Naive thymus-derived CD4-positive, alpha-beta T cell (primary cell): ENCODE measurements at regions not wholly inside any gene's neighbourhood (a gene's known extent, or its start where the extent isn't known, plus 50 kb on each side); places are given as distances from the start of the nearest gene placed in this dataset.
"Not testable (repeated sequence)": the region's sequence is repeated elsewhere in the genome, so short reads cannot be mapped to it uniquely, and the experiment has no call there.

Experiments
- ATAC-seq: fragments of 150-1000 bp; cut with Tn5 transposase; 2 replicates; pipeline ENCODE4 v1.10.0; 2021; ENCODE audit warnings: mild to moderate bottlenecking, moderate library complexity
- CTCF ChIA-PET: fragments of 350-600 bp; sonication (Branson Sonifier 250); formaldehyde crosslinking; loops from one replicate; lab custom pipeline; 2021; ENCODE audit warnings: antibody characterized with exemption; lab: Charles Lee
- POLR2A ChIA-PET: fragments of 350-600 bp; sonication (Branson Sonifier 250); formaldehyde crosslinking; loops from one replicate; lab custom pipeline; 2021; ENCODE audit warnings: antibody characterized with exemption, inconsistent platforms; lab: Charles Lee
- DNase-seq, 9 donors: peaks; one replicate each; pipeline versions ENCODE4 v3.0.0 to v3.0.0-alpha.2; 2020 to 2022; ENCODE audit warnings: mixed read lengths in 1 of 9
- H3K27ac ChIP-seq: one replicate; pipeline ENCODE4 v1.7.0; 2013; ENCODE audit warnings: mild to moderate bottlenecking, low read depth, low read length, moderate library complexity
- H3K27me3 ChIP-seq, 2 donors: one replicate each; pipeline ENCODE4 v1.7.0; 2013; ENCODE audit warnings: low read length in 2 of 2, mild to moderate bottlenecking in 2 of 2, moderate library complexity in 2 of 2; ENCODE audit not compliant: control insufficient read depth in 2 of 2, insufficient read depth in 2 of 2
- H3K36me3 ChIP-seq, 3 experiments: 1 replicate in 2 of 3; 2 replicates in 1 of 3; pipeline ENCODE4 v1.7.0; 2013; ENCODE audit warnings: low read length in 3 of 3, mild to moderate bottlenecking in 3 of 3, moderate library complexity in 1 of 3; ENCODE audit not compliant: insufficient read depth in 3 of 3, control insufficient read depth in 2 of 3
- H3K4me1 ChIP-seq, 2 donors: one replicate each; pipeline ENCODE4 v1.7.0; 2013; ENCODE audit warnings: low read length in 2 of 2, mild to moderate bottlenecking in 2 of 2, moderate library complexity in 1 of 2; ENCODE audit not compliant: control insufficient read depth in 2 of 2, insufficient read depth in 2 of 2
- H3K4me3 ChIP-seq: 2 replicates; pipeline ENCODE4 v1.7.0; 2013; ENCODE audit warnings: mild to moderate bottlenecking, low read length
- H3K9me3 ChIP-seq, 3 experiments: 1 replicate in 2 of 3; 2 replicates in 1 of 3; pipeline ENCODE4 v1.7.0; 2013; ENCODE audit warnings: low read length in 3 of 3; ENCODE audit not compliant: control insufficient read depth in 2 of 3
- H3K27ac Mint-ChIP-seq, 9 donors: one replicate each; pipeline ENCODE4 v1.8.0; 2020 to 2022; ENCODE audit warnings: mixed read lengths in 9 of 9, mild to moderate bottlenecking in 8 of 9, moderate library complexity in 5 of 9, inconsistent platforms in 2 of 9
- H3K27me3 Mint-ChIP-seq, 5 donors: one replicate each; pipeline ENCODE4 v1.8.0; 2021 to 2022; ENCODE audit warnings: mixed read lengths in 5 of 5, mild to moderate bottlenecking in 1 of 5
- H3K36me3 Mint-ChIP-seq, 5 donors: one replicate each; pipeline ENCODE4 v1.8.0; 2020 to 2022; ENCODE audit warnings: mixed read lengths in 5 of 5, mild to moderate bottlenecking in 3 of 5, inconsistent platforms in 1 of 5
- H3K4me1 Mint-ChIP-seq, 7 donors: one replicate each; pipeline ENCODE4 v1.8.0; 2020 to 2022; ENCODE audit warnings: mixed read lengths in 7 of 7, mild to moderate bottlenecking in 3 of 7, inconsistent platforms in 1 of 7
- H3K4me3 Mint-ChIP-seq, 10 donors: one replicate each; pipeline ENCODE4 v1.8.0; 2020 to 2022; ENCODE audit warnings: mild to moderate bottlenecking in 10 of 10, mixed read lengths in 10 of 10, moderate library complexity in 6 of 10, inconsistent platforms in 2 of 10
- H3K9me3 Mint-ChIP-seq, 11 donors: one replicate each; pipeline ENCODE4 v1.8.0; 2020 to 2022; ENCODE audit warnings: mixed read lengths in 11 of 11, mild to moderate bottlenecking in 4 of 11, inconsistent platforms in 1 of 11, moderate library complexity in 1 of 11
- intact Hi-C, 2 donors: fragments of 100-400 bp; cut with micrococcal nuclease; formaldehyde crosslinking; loops; one replicate each; pipeline ENCODE4 v1.15.1; 2023

- Mint-ChIP-seq H3K9me3 (peaks cover 0 to 15% (median 3%) of the 10 kb centered on the region in 11 donors), H3K4me3 (no peak overlapping the region), H3K27me3 (no peaks in the 10 kb centered on the region), H3K4me1 (no peaks in the 10 kb centered on the region), H3K36me3 (no peaks in the 10 kb centered on the region), H3K27ac (no peak overlapping the region)
- ATAC-seq: no peak
- Histone ChIP-seq H3K4me1 (no peaks in the 10 kb centered on the region), H3K4me3 (no peak overlapping the region), H3K27me3 (no peaks in the 10 kb centered on the region), H3K9me3 (no peaks in the 10 kb centered on the region), H3K27ac (no peak overlapping the region), H3K36me3 (no peaks in the 10 kb centered on the region)
- POLR2A ChIA-PET: no interaction called here
- CTCF ChIA-PET: no interaction called here
- intact Hi-C loops: no loop called here
- DNase-seq: no peak
These were observed 1257.0 kb upstream of the GYPC start for GRCh38 chr2:125398738-125399524.

- Mint-ChIP-seq H3K4me3 (no peak overlapping the region), H3K27ac (no peak overlapping the region), H3K9me3 (peaks cover 0 to 10% (median 2%) of the 10 kb centered on the region in 11 donors), H3K27me3 (no peaks in the 10 kb centered on the region), H3K36me3 (no peaks in the 10 kb centered on the region), H3K4me1 (no peaks in the 10 kb centered on the region)
- ATAC-seq (no peak), DNase-seq (no peak)
- Histone ChIP-seq H3K36me3 (no peaks in the 10 kb centered on the region), H3K4me3 (no peak overlapping the region), H3K4me1 (no peaks in the 10 kb centered on the region), H3K27me3 (no peaks in the 10 kb centered on the region), H3K27ac (no peak overlapping the region), H3K9me3 (no peaks in the 10 kb centered on the region)
- intact Hi-C loops: no loop called here
- ChIA-PET POLR2A (no interaction called here), CTCF (no interaction called here)
These were observed 1250.1 kb upstream of the GYPC start for GRCh38 chr2:125405816-125406215.

- DNase-seq (no peak), ATAC-seq (no peak)
- no peak overlapping the region for H3K4me3 ChIP-seq
- H3K36me3 ChIP-seq: no peaks in the 10 kb centered on the region
- no peak overlapping the region for H3K4me3 Mint-ChIP-seq
- no peaks in the 10 kb centered on the region for H3K9me3 ChIP-seq
- no peak overlapping the region for H3K27ac Mint-ChIP-seq
- H3K4me1 Mint-ChIP-seq: no peaks in the 10 kb centered on the region
- H3K36me3 Mint-ChIP-seq: no peaks in the 10 kb centered on the region
- peaks cover 0 to 7% (median 0%) of the 10 kb centered on the region in 11 donors for H3K9me3 Mint-ChIP-seq
- ChIA-PET CTCF (no interaction called here), POLR2A (no interaction called here)
- no peaks in the 10 kb centered on the region for H3K27me3 ChIP-seq
- H3K27ac ChIP-seq: no peak overlapping the region
- intact Hi-C loops: no loop called here
- no peaks in the 10 kb centered on the region for H3K4me1 ChIP-seq
- H3K27me3 Mint-ChIP-seq: no peaks in the 10 kb centered on the region
These were observed 1247.0 kb upstream of the GYPC start for GRCh38 chr2:125408874-125409538.

- Histone ChIP-seq H3K9me3 (no peaks in the 10 kb centered on the region), H3K27me3 (no peaks in the 10 kb centered on the region), H3K36me3 (no peaks in the 10 kb centered on the region), H3K4me3 (no peak overlapping the region), H3K27ac (no peak overlapping the region), H3K4me1 (no peaks in the 10 kb centered on the region)
- intact Hi-C loops: no loop called here
- no peaks in the 10 kb centered on the region for H3K27me3 Mint-ChIP-seq
- H3K4me1 Mint-ChIP-seq: no peaks in the 10 kb centered on the region
- H3K27ac Mint-ChIP-seq: no peak overlapping the region
- DNase-seq: no peak
- ATAC-seq: no peak
- ChIA-PET CTCF (no interaction called here), POLR2A (no interaction called here)
- H3K4me3 Mint-ChIP-seq: no peak overlapping the region
- peaks cover 0 to 20% (median 6%) of the 10 kb centered on the region in 11 donors for H3K9me3 Mint-ChIP-seq
- no peaks in the 10 kb centered on the region for H3K36me3 Mint-ChIP-seq
These were observed 1237.5 kb upstream of the GYPC start for GRCh38 chr2:125418483-125418882.

GRCh38 chr2:125422198-125422770 is 1233.7 kb upstream of the GYPC start:
- H3K27ac ChIP-seq, H3K27ac Mint-ChIP-seq, H3K36me3 ChIP-seq, POLR2A ChIA-PET, H3K4me3 Mint-ChIP-seq, H3K4me1 ChIP-seq, H3K36me3 Mint-ChIP-seq, DNase-seq, H3K4me3 ChIP-seq, ATAC-seq, H3K4me1 Mint-ChIP-seq, CTCF ChIA-PET, intact Hi-C loops, H3K9me3 ChIP-seq, H3K27me3 Mint-ChIP-seq, H3K27me3 ChIP-seq: not testable (repeated sequence)
- H3K9me3 Mint-ChIP-seq: peaks cover 0 to 19% (median 4%) of the 10 kb centered on the region in 11 donors

GRCh38 chr2:125424266-125424785 is 1231.6 kb upstream of the GYPC start:
- POLR2A ChIA-PET: no interaction called here
- peaks cover 0 to 19% (median 3%) of the 10 kb centered on the region in 11 donors for H3K9me3 Mint-ChIP-seq
- no peak overlapping the region for H3K27ac Mint-ChIP-seq

More at GRCh38 chr2:125424266-125424785, 1231.6 kb upstream of the GYPC start:
- Histone ChIP-seq H3K4me3 (no peak overlapping the region), H3K27me3 (no peaks in the 10 kb centered on the region), H3K36me3 (no peaks in the 10 kb centered on the region), H3K27ac (no peak overlapping the region), H3K4me1 (no peaks in the 10 kb centered on the region), H3K9me3 (no peaks in the 10 kb centered on the region)
- Mint-ChIP-seq H3K27me3 (no peaks in the 10 kb centered on the region), H3K4me1 (no peaks in the 10 kb centered on the region), H3K4me3 (no peak overlapping the region), H3K36me3 (no peaks in the 10 kb centered on the region)
- CTCF ChIA-PET: no interaction called here
- DNase-seq: no peak
- ATAC-seq: no peak
- intact Hi-C loops: no loop called here
